ENCODE measurements at regions not wholly inside any gene's neighbourhood (a gene's known extent, or its start where the extent isn't known, plus 50 kb on each side); places are given as distances from the start of the nearest gene placed in this dataset.

GRCh38 chr16:54846766-54847165 lies 83.9 kb upstream of the IRX5 start:
- Histone ChIP-seq H3K36me3 (no peaks in the 10 kb centered on the region), H3K4me3 (no peak overlapping the region), H3K27ac (no peak overlapping the region), H3K9me3 (no peaks in the 10 kb centered on the region), H3K4me1 (no peaks in the 10 kb centered on the region), H3K27me3 (no peaks in the 10 kb centered on the region)
- no peak for TF ChIP-seq CTCF (IDR thresholded peaks at IDR 0.05)
- no peak for TF ChIP-seq POLR2A (IDR thresholded peaks at IDR 0.05)
- intact Hi-C loops (cut with DNase I; ENCODE audit: low total_unique reads): no loop called here
- no peak for DNase-seq

- H3K27ac ChIP-seq: no peak overlapping the region
- intact Hi-C loops (cut with DNase I; ENCODE audit: low total_unique reads): no loop called here
- H3K9me3 ChIP-seq: no peaks in the 10 kb centered on the region
Observed at GRCh38 chr16:54843424-54843750, 87.3 kb upstream of the IRX5 start.

GRCh38 chr16:54842743-54843423 lies 87.8 kb upstream of the IRX5 start:
- TF ChIP-seq CTCF (IDR thresholded peaks at IDR 0.05) (no peak), POLR2A (IDR thresholded peaks at IDR 0.05) (no peak)
- H3K36me3 ChIP-seq: no peaks in the 10 kb centered on the region
- DNase-seq: no peak
- no peaks in the 10 kb centered on the region for H3K27me3 ChIP-seq
- H3K4me1 ChIP-seq: no peaks in the 10 kb centered on the region
- intact Hi-C loops (cut with DNase I; ENCODE audit: low total_unique reads): no loop called here
- H3K9me3 ChIP-seq: no peaks in the 10 kb centered on the region
- no peak overlapping the region for H3K4me3 ChIP-seq
- H3K27ac ChIP-seq: no peak overlapping the region

More at GRCh38 chr16:54843424-54843750, 87.3 kb upstream of the IRX5 start:
- Histone ChIP-seq H3K4me3 (no peak overlapping the region), H3K4me1 (no peaks in the 10 kb centered on the region), H3K36me3 (no peaks in the 10 kb centered on the region), H3K27me3 (no peaks in the 10 kb centered on the region)
- DNase-seq: no peak
- TF ChIP-seq CTCF (IDR thresholded peaks at IDR 0.05) (no peak), POLR2A (IDR thresholded peaks at IDR 0.05) (no peak)

GRCh38 chr16:54829691-54830090 lies 101.0 kb upstream of the IRX5 start:
- Histone ChIP-seq H3K27ac (no peak overlapping the region), H3K27me3 (no peaks in the 10 kb centered on the region), H3K36me3 (no peaks in the 10 kb centered on the region), H3K4me1 (no peaks in the 10 kb centered on the region), H3K4me3 (no peak overlapping the region), H3K9me3 (no peaks in the 10 kb centered on the region)
- intact Hi-C loops (cut with DNase I; ENCODE audit: low total_unique reads): no loop called here
- no peak for DNase-seq
- TF ChIP-seq CTCF (IDR thresholded peaks at IDR 0.05): no peak
- no peak for TF ChIP-seq POLR2A (IDR thresholded peaks at IDR 0.05)

GRCh38 chr16:54822892-54823291 lies 107.8 kb upstream of the IRX5 start:
- no peak for TF ChIP-seq CTCF (IDR thresholded peaks at IDR 0.05)
- no peak for TF ChIP-seq POLR2A (IDR thresholded peaks at IDR 0.05)
- H3K4me3 ChIP-seq: no peak overlapping the region
- H3K27me3 ChIP-seq: peaks cover 0 to under 1% of the 10 kb centered on the region in 2 donors
- no peaks in the 10 kb centered on the region for H3K4me1 ChIP-seq
- H3K9me3 ChIP-seq: no peaks in the 10 kb centered on the region
- H3K27ac ChIP-seq: no peak overlapping the region
- no peak for DNase-seq
- intact Hi-C loops (cut with DNase I; ENCODE audit: low total_unique reads): no loop called here
- H3K36me3 ChIP-seq: no peaks in the 10 kb centered on the region
